HCT116 (cell line): ENCODE measurements at regions not wholly inside any gene's neighbourhood (a gene's known extent, or its start where the extent isn't known, plus 50 kb on each side); places are given as distances from the start of the nearest gene placed in this dataset.

Experiments used
- ATAC-seq: fragments of 200-7000 bp; cut with Tn5 transposase; 2 replicates; pipeline ENCODE4 v1.9.1; 2020; ENCODE audit warnings: mild to moderate bottlenecking, moderate library complexity
- BruUV-seq: library from RNA; stranded (reverse); fragments of 400-500 nt; replicated peaks from 2 replicates; lab custom pipeline; 2021; lab: Mats Ljungman, UMichigan
- CTCF ChIA-PET: fragments of 300-600 bp; sonication (Branson Sonifier 250); formaldehyde crosslinking; loops from one replicate; lab custom pipeline; 2021; ENCODE audit warnings: antibody characterized with exemption; lab: Charles Lee
- POLR2A ChIA-PET: fragments of 300-600, 350-600 bp; sonication (Branson Sonifier 250); formaldehyde crosslinking; loops from one replicate; lab custom pipeline; 2021; ENCODE audit warnings: antibody characterized with exemption; lab: Charles Lee
- RAD21 ChIA-PET, 2 experiments: fragments of 300-600 bp; sonication (Branson Sonifier 250); formaldehyde crosslinking; loops; one replicate each; lab custom pipeline; 2023; ENCODE audit warnings: low total read pairs in 2 of 2; ENCODE audit not compliant: uncharacterized antibody in 2 of 2, unreplicated experiment in 2 of 2, low non-redundant PET in 1 of 2; lab: Charles Lee
- DNase-seq: peaks from one replicate; pipeline ENCODE4 v3.0.0-alpha.2; 2010; ENCODE audit warnings: low read depth, low spot score
- H2AFZ ChIP-seq: fragments of 200-600 bp; shearing (Covaris generic), sonication (generic); 2 replicates; pipeline ENCODE4 v1.6.1; 2017; ENCODE audit warnings: low read depth, mixed run types, mixed read lengths, antibody characterized with exemption, low read length; ENCODE audit not compliant: poor library complexity, severe bottlenecking
- H3K27ac ChIP-seq: 2 replicates; pipeline ENCODE4 v1.5.1; 2012; ENCODE audit warnings: low read depth, low read length
- H3K27me3 ChIP-seq: fragments of 200-600 bp; sonication (generic); 2 replicates; pipeline ENCODE4 v1.6.1; 2016; ENCODE audit warnings: mixed run types, low read length, mixed read lengths; ENCODE audit not compliant: insufficient read depth
- H3K36me3 ChIP-seq, 2 experiments: fragments of 200-500 bp in 1 of 2; fragments of 200-600 bp in 1 of 2; sonication (Bioruptor generic) in 1 of 2; sonication (generic) in 1 of 2; 2 replicates each; pipeline versions ENCODE4 v1.5.1 to v1.6.1; 2014 to 2016; ENCODE audit warnings: low read length in 2 of 2, inconsistent platforms in 1 of 2, mixed read lengths in 1 of 2, mixed run types in 1 of 2; ENCODE audit not compliant: insufficient read depth in 2 of 2, control insufficient read depth in 1 of 2
- H3K4me1 ChIP-seq, 2 experiments: fragments of 200-600 bp in 1 of 2; sonication (generic) in 1 of 2; 2 replicates each; pipeline versions ENCODE4 v1.5.1 to v1.6.1; 2012 to 2017; ENCODE audit warnings: low read length in 2 of 2, inconsistent platforms in 1 of 2, mild to moderate bottlenecking in 1 of 2, mixed read lengths in 1 of 2, mixed run types in 1 of 2, moderate library complexity in 1 of 2; ENCODE audit not compliant: insufficient read depth in 2 of 2, control insufficient read depth in 1 of 2
- H3K4me2 ChIP-seq: fragments of 200-600 bp; sonication (generic); 2 replicates; pipeline ENCODE4 v1.6.1; 2017; ENCODE audit warnings: mixed run types, low read length, mixed read lengths
- H3K4me3 ChIP-seq, 2 experiments: fragments of 200-600 bp in 1 of 2; sonication (generic) in 1 of 2; replicated peaks in 1 of 2; 2 replicates each; pipeline ENCODE4 v1.5.1; 2011 to 2016; ENCODE audit warnings: low read length in 2 of 2, control low read depth in 1 of 2, low read depth in 1 of 2, mild to moderate bottlenecking in 1 of 2, mixed read lengths in 1 of 2, mixed run types in 1 of 2
- H3K79me2 ChIP-seq: fragments of 200-600 bp; sonication (generic); 2 replicates; pipeline ENCODE4 v1.6.1; 2017; ENCODE audit warnings: mild to moderate bottlenecking, mixed run types, low read length, moderate library complexity, mixed read lengths; ENCODE audit not compliant: insufficient read depth
- H3K9ac ChIP-seq: fragments of 200-600 bp; sonication (generic); 2 replicates; pipeline ENCODE4 v1.6.1; 2016; ENCODE audit warnings: low read length, mixed read lengths
- H3K9me2 ChIP-seq: fragments of 200-600 bp; sonication (generic), shearing (Covaris generic); 2 replicates; pipeline ENCODE4 v1.6.1; 2017; ENCODE audit warnings: mixed run types, mild to moderate bottlenecking, moderate library complexity; ENCODE audit not compliant: insufficient read depth
- H3K9me3 ChIP-seq, 2 experiments: fragments of 200-500 bp in 1 of 2; fragments of 200-600 bp in 1 of 2; sonication (Bioruptor generic) in 1 of 2; sonication (generic) in 1 of 2; 2 replicates each; pipeline ENCODE4 v1.6.1; 2014 to 2017; ENCODE audit warnings: low read length in 2 of 2, mixed read lengths in 2 of 2, inconsistent platforms in 1 of 2, low read depth in 1 of 2, mild to moderate bottlenecking in 1 of 2, mixed run types in 1 of 2, moderate library complexity in 1 of 2; ENCODE audit not compliant: control insufficient read depth in 1 of 2, insufficient read depth in 1 of 2
- H4K20me1 ChIP-seq: fragments of 200-600 bp; sonication (generic), shearing (Covaris generic); 2 replicates; pipeline ENCODE4 v1.6.1; 2017; ENCODE audit warnings: mixed run types, mild to moderate bottlenecking, moderate library complexity; ENCODE audit not compliant: insufficient read depth
- CBX3 ChIP-seq: IDR thresholded peaks from 2 replicates; pipeline ENCODE4 v1.6.1; 2012; ENCODE audit warnings: low read depth
- EGR1 ChIP-seq: IDR thresholded peaks from 2 replicates; pipeline ENCODE4 v1.6.1; 2012; ENCODE audit warnings: low read depth
- ELF1 ChIP-seq: IDR thresholded peaks from 2 replicates; pipeline ENCODE4 v1.6.1; 2012; ENCODE audit warnings: low read depth, borderline replicate concordance
- EZH2 ChIP-seq: fragments of 200-600 bp; sonication (generic); IDR thresholded peaks from 2 replicates; pipeline ENCODE4 v1.6.1; 2017; ENCODE audit warnings: antibody characterized with exemption, mixed run types
- EZH2phosphoT487 ChIP-seq: fragments of 200-600 bp; IDR thresholded peaks from 2 replicates; pipeline ENCODE4 v1.6.1; 2018; ENCODE audit warnings: antibody characterized with exemption, borderline replicate concordance
- FOSL1 ChIP-seq: IDR thresholded peaks from 2 replicates; pipeline ENCODE4 v1.6.1; 2012; ENCODE audit warnings: low read depth
- JUND ChIP-seq: IDR thresholded peaks from 2 replicates; pipeline ENCODE4 v1.6.1; 2012
- POLR2A ChIP-seq: IDR thresholded peaks from 2 replicates; pipeline ENCODE4 v1.7.0; 2011; ENCODE audit warnings: borderline replicate concordance; ENCODE audit not compliant: insufficient read depth, insufficient read length; ENCODE audit errors: extremely low read depth
- POLR2AphosphoS5 ChIP-seq: IDR thresholded peaks from 2 replicates; pipeline ENCODE4 v1.6.1; 2011; ENCODE audit warnings: mild to moderate bottlenecking, low read depth, low read length, moderate library complexity
- RAD21 ChIP-seq: IDR thresholded peaks from 2 replicates; pipeline ENCODE4 v1.6.1; 2012; ENCODE audit warnings: low read depth, mild to moderate bottlenecking
- SIN3A ChIP-seq: IDR thresholded peaks from 2 replicates; pipeline ENCODE4 v1.6.1; 2012; ENCODE audit warnings: low read depth
- SP1 ChIP-seq: IDR thresholded peaks from 2 replicates; pipeline ENCODE4 v1.6.1; 2012; ENCODE audit warnings: low read depth
- SRF ChIP-seq: IDR thresholded peaks from 2 replicates; pipeline ENCODE4 v1.6.1; 2012; ENCODE audit warnings: low read depth
- TCF7L2 ChIP-seq: IDR thresholded peaks from 2 replicates; pipeline ENCODE4 v1.7.0; 2011; ENCODE audit warnings: borderline replicate concordance, inconsistent platforms; ENCODE audit not compliant: insufficient read depth, insufficient read length; ENCODE audit errors: extremely low read depth
- YY1 ChIP-seq: IDR thresholded peaks from 2 replicates; pipeline ENCODE4 v1.6.1; 2011; ENCODE audit warnings: low read length, low read depth, moderate library complexity, mild to moderate bottlenecking; ENCODE audit not compliant: insufficient replicate concordance; ENCODE audit errors: extremely low read depth
- ZFX ChIP-seq: fragments of 450-650 bp; IDR thresholded peaks from 2 replicates; pipeline ENCODE4 v1.6.1; 2017
- ZNF274 ChIP-seq: fragments of 200-500 bp; sonication (Bioruptor generic); IDR thresholded peaks from 2 replicates; pipeline ENCODE4 v1.6.1; 2014; ENCODE audit warnings: mild to moderate bottlenecking, low read depth, low read length, inconsistent platforms
- intact Hi-C: fragments of 100-400 bp; cut with micrococcal nuclease; formaldehyde crosslinking; loops from 2 replicates; pipeline ENCODE4 v1.10.0; 2022
- TF ChIP-seq, protein P1 (sequence below): IDR thresholded peaks from 2 replicates; pipeline ENCODE4 v1.6.1; 2012
- TF ChIP-seq, protein P2 (sequence below): IDR thresholded peaks from 2 replicates; pipeline ENCODE4 v1.6.1; 2012; ENCODE audit warnings: low read depth
- TF ChIP-seq, protein P3 (sequence below): IDR thresholded peaks from 2 replicates; pipeline ENCODE4 v1.6.1; 2011; ENCODE audit warnings: mild to moderate bottlenecking, low read length, moderate library complexity; ENCODE audit not compliant: insufficient replicate concordance; ENCODE audit errors: extremely low read depth

DNA sequence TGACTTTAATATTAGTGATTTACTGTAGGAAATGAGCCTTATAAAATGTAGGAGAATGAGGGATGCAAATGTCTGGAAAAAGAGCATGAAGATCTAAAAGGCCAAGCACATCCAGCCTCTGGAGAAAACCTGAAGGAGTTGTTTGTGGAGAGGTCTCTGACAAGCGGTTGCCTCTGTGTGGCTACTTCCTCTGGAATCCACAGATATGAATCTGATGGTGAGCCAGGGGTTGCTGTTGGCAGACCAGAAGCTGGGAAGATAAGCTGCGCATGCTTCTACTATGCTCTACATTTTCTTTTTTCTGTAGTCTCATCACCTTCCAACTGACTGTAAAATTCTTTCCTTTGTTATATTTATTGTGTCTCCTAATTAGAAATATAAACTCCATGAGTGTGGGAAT lies 248.6 kb downstream of the OLFM3 start:
- no peaks in the 10 kb centered on the region for H4K20me1 ChIP-seq
- no peak overlapping the region for H3K4me3 ChIP-seq
- no peaks in the 10 kb centered on the region for H3K36me3 ChIP-seq
- no peak for TF ChIP-seq SRF
- no peak for TF ChIP-seq SIN3A
- TF ChIP-seq EGR1 = no peak
- no peak for TF ChIP-seq RAD21
- TF ChIP-seq ZNF274 = no peak
- no peak for TF ChIP-seq POLR2A
- no peak for TF ChIP-seq ZFX
- TF ChIP-seq JUND = no peak
- TF ChIP-seq POLR2AphosphoS5 = no peak
- TF ChIP-seq, protein P1, sequence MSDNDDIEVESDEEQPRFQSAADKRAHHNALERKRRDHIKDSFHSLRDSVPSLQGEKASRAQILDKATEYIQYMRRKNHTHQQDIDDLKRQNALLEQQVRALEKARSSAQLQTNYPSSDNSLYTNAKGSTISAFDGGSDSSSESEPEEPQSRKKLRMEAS = no peak
- TF ChIP-seq ELF1 = no peak
- TF ChIP-seq EZH2phosphoT487 = no peak
- no peak for TF ChIP-seq SP1
- TF ChIP-seq EZH2 = no peak
- TF ChIP-seq FOSL1 = no peak
- TF ChIP-seq YY1 = no peak
- TF ChIP-seq, protein P2, sequence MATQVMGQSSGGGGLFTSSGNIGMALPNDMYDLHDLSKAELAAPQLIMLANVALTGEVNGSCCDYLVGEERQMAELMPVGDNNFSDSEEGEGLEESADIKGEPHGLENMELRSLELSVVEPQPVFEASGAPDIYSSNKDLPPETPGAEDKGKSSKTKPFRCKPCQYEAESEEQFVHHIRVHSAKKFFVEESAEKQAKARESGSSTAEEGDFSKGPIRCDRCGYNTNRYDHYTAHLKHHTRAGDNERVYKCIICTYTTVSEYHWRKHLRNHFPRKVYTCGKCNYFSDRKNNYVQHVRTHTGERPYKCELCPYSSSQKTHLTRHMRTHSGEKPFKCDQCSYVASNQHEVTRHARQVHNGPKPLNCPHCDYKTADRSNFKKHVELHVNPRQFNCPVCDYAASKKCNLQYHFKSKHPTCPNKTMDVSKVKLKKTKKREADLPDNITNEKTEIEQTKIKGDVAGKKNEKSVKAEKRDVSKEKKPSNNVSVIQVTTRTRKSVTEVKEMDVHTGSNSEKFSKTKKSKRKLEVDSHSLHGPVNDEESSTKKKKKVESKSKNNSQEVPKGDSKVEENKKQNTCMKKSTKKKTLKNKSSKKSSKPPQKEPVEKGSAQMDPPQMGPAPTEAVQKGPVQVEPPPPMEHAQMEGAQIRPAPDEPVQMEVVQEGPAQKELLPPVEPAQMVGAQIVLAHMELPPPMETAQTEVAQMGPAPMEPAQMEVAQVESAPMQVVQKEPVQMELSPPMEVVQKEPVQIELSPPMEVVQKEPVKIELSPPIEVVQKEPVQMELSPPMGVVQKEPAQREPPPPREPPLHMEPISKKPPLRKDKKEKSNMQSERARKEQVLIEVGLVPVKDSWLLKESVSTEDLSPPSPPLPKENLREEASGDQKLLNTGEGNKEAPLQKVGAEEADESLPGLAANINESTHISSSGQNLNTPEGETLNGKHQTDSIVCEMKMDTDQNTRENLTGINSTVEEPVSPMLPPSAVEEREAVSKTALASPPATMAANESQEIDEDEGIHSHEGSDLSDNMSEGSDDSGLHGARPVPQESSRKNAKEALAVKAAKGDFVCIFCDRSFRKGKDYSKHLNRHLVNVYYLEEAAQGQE = no peak
- no peak for TF ChIP-seq TCF7L2
- TF ChIP-seq CBX3 = no peak
- TF ChIP-seq, protein P3, sequence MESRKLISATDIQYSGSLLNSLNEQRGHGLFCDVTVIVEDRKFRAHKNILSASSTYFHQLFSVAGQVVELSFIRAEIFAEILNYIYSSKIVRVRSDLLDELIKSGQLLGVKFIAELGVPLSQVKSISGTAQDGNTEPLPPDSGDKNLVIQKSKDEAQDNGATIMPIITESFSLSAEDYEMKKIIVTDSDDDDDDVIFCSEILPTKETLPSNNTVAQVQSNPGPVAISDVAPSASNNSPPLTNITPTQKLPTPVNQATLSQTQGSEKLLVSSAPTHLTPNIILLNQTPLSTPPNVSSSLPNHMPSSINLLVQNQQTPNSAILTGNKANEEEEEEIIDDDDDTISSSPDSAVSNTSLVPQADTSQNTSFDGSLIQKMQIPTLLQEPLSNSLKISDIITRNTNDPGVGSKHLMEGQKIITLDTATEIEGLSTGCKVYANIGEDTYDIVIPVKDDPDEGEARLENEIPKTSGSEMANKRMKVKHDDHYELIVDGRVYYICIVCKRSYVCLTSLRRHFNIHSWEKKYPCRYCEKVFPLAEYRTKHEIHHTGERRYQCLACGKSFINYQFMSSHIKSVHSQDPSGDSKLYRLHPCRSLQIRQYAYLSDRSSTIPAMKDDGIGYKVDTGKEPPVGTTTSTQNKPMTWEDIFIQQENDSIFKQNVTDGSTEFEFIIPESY = no peak
- no peaks in the 10 kb centered on the region for H3K9me2 ChIP-seq
- ChIA-PET CTCF (no interaction called here), POLR2A (no interaction called here), RAD21 (no interaction called here)
- no TSS peak for BruUV-seq
- no peak for ATAC-seq
- 0 out of 4 replicates have a peak, but pooled peaks cover 0 to 4% of the 10 kb centered on the region in 2 experiments for H3K9me3 ChIP-seq
- DNase-seq = no peak
- H3K27ac ChIP-seq = no peak overlapping the region
- no peaks in the 10 kb centered on the region for H3K4me1 ChIP-seq
- H3K9ac ChIP-seq = no peak overlapping the region
- no peak overlapping the region for H3K4me2 ChIP-seq
- H2AFZ ChIP-seq = no peak overlapping the region
- H3K79me2 ChIP-seq = no peaks in the 10 kb centered on the region
- intact Hi-C loops = no loop called here
- H3K27me3 ChIP-seq = no peaks in the 10 kb centered on the region
